D721Med (cell line): ENCODE measurements at regions not wholly inside any gene's neighbourhood (a gene's known extent, or its start where the extent isn't known, plus 50 kb on each side); places are given as distances from the start of the nearest gene placed in this dataset.

Experiments used
- DNase-seq: peaks from one replicate; pipeline ENCODE4 v3.0.0; 2011; ENCODE audit warnings: low spot score; ENCODE audit not compliant: insufficient read length
- FAIRE-seq: peaks from 2 replicates; lab custom pipeline; 2011; peaks lifted over from hg19 to GRCh38; lab: Jason Lieb, UNC
- TF ChIP-seq, protein P1 (sequence below): IDR thresholded peaks from 2 replicates; pipeline ENCODE4 v1.5.1; 2012; ENCODE audit warnings: mild to moderate bottlenecking, control low read depth; ENCODE audit not compliant: insufficient read depth; ENCODE audit errors: missing control alignments

DNA sequence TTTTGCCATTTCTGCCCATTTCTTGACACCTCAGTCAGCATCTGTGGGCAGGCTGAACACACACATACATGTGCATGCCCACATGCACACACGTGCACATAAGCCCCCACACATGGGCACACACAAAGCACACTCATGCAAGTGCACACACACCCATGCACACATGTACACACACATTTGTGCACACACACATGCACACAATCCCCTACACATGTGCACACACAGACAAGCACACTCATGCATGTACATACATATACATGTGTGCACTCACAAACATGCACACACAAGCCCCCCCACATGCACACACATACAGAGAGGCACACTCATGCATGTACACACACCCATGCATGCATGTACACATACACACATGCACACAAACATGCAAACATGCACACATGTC lies 83.5 kb upstream of the ACTRT2 start:
- no peak for FAIRE-seq
- TF ChIP-seq, protein P1, sequence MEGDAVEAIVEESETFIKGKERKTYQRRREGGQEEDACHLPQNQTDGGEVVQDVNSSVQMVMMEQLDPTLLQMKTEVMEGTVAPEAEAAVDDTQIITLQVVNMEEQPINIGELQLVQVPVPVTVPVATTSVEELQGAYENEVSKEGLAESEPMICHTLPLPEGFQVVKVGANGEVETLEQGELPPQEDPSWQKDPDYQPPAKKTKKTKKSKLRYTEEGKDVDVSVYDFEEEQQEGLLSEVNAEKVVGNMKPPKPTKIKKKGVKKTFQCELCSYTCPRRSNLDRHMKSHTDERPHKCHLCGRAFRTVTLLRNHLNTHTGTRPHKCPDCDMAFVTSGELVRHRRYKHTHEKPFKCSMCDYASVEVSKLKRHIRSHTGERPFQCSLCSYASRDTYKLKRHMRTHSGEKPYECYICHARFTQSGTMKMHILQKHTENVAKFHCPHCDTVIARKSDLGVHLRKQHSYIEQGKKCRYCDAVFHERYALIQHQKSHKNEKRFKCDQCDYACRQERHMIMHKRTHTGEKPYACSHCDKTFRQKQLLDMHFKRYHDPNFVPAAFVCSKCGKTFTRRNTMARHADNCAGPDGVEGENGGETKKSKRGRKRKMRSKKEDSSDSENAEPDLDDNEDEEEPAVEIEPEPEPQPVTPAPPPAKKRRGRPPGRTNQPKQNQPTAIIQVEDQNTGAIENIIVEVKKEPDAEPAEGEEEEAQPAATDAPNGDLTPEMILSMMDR, result no peak
- no peak for DNase-seq

- no peak for DNase-seq
- TF ChIP-seq, protein P1, result no peak
- FAIRE-seq, result no peak
Observed at GRCh38 chr1:2939041-2939552, 82.2 kb upstream of the ACTRT2 start.

DNA sequence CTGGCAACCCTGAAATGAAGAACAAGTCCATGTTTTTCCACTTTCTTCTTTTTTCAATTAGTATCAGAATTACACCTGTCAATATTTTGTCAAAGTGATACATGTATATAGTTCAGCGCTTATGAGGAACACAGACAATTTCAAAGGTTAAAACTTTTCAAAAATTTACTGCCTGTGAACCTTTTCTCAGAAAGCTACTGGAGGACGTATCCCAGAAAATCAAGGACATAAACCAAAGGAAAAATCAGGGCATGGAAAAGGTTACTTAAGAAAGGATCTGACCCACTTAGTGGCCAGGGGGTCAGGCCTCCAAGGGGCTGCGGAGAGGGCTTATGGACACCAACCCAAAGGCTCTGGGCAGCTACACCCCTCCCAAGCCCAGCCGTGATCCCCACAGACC lies 81.1 kb upstream of the ACTRT2 start:
- DNase-seq, result no peak
- FAIRE-seq, result no peak
- TF ChIP-seq, protein P1, result no peak

DNA sequence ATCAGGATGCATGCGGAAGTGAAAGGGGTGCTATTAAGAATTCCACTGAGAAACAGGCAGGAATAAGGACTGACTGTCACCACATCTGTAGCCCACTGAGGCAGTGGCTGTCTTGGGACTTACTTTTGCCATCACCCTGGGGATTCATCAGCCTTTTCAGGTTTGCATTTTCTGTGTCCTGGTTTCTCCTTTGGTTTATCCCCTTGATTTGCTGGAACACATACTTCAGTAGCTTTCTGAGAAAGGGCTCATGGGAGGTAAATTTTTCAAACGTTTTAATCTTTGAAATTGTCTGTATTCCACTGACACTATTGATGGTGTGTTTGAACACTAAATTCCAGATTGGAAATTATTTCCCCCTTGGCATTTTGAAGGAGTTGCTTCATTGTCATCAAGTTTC lies 80.2 kb upstream of the ACTRT2 start:
- DNase-seq (no peak), FAIRE-seq (no peak)
- TF ChIP-seq, protein P1, result no peak

DNA sequence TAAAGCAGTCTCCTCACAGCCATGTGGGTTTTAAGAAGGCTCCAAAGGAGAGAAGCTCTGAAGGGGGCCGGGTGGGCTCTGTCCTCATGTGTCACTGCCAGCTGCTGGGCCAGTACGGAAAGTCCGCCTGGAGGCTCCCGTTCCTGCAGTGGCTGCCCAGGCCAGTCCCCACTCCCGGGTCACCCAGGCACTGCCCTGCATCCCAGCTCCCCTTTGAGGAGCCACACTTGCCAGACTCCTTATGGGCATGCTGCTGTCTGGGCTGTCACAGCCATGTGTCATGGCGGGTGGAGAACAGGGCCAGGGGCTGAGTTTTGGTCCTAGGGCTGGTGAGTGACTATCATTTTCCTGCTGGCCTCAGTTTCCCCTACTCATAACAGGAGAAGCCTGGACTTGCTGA lies 79.4 kb upstream of the ACTRT2 start:
- DNase-seq (no peak), FAIRE-seq (no peak)
- TF ChIP-seq, protein P1, result no peak

GRCh38 chr1:2942410-2942809 lies 78.9 kb upstream of the ACTRT2 start:
- FAIRE-seq, result no peak
- TF ChIP-seq, protein P1, result no peak
- no peak for DNase-seq

DNA sequence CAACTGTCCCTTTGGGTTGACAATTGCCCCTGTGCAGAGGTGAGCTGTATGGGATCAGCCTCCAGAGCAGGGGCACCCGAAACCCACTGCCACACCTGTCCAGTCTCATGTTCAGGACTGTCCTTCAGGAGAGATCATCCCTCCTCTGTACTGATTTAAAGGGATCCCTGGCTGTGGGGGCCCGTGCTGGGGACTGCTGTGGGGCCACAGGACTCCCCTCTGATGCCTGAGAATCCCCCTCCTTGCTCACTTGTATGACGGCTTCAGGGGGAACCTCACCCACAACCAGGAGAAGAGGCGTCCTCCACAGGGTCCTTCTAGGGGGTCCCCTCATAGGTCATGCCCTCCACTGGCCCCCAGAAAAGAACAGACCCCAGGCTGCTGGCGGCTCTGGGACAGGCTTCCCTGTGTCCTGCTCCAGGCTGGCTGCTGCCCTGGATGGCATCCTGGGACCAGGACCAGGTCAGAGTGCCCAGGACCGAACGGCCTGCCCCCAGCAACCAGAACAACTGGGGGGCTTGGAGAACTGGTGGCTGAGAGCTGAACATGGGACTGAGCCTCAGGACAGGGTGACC lies 77.5 kb upstream of the ACTRT2 start:
- TF ChIP-seq, protein P1, result no peak
- DNase-seq (no peak), FAIRE-seq (no peak)
